Gastrocnemius medialis (tissue), 4 donors: ENCODE measurements at regions not wholly inside any gene's neighbourhood (a gene's known extent, or its start where the extent isn't known, plus 50 kb on each side); places are given as distances from the start of the nearest gene placed in this dataset.

Experiments used
- ATAC-seq, 2 donors: fragments of 150-250 bp; one replicate each; pipeline ENCODE4 v1.9.1; 2016
- DNase-seq, 2 donors: peaks; one replicate each; pipeline ENCODE4 v3.0.0-alpha.2; 2019
- H3K27ac ChIP-seq, 4 donors: fragments of 200-600 bp; sonication (generic); 1 replicate in 1 of 4; 2 replicates in 3 of 4; pipeline ENCODE4 v1.5.1; 2016 to 2018; ENCODE audit warnings: mild to moderate bottlenecking in 2 of 4, moderate library complexity in 1 of 4
- H3K27me3 ChIP-seq, 3 donors: fragments of 200-600 bp; sonication (generic) in 2 of 3; 1 replicate in 1 of 3; 2 replicates in 2 of 3; pipeline versions ENCODE4 v1.5.1 to v1.6.0; 2016 to 2019; ENCODE audit warnings: mild to moderate bottlenecking in 1 of 3, moderate library complexity in 1 of 3
- H3K36me3 ChIP-seq, 2 donors: fragments of 200-600 bp; sonication (generic) in 1 of 2; one replicate each; pipeline ENCODE4 v1.5.1; 2017 to 2018
- H3K4me1 ChIP-seq, 2 donors: fragments of 200-600 bp; sonication (generic) in 1 of 2; one replicate each; pipeline ENCODE4 v1.5.1; 2016 to 2017; ENCODE audit warnings: mild to moderate bottlenecking in 2 of 2
- H3K4me3 ChIP-seq, 4 donors: fragments of 200-600 bp; sonication (generic) in 3 of 4; 1 replicate in 1 of 4; 2 replicates in 3 of 4; pipeline ENCODE4 v1.5.1; 2016 to 2019; ENCODE audit warnings: mild to moderate bottlenecking in 2 of 4
- H3K9me3 ChIP-seq, 3 donors: fragments of 200-600 bp; sonication (generic) in 2 of 3; 1 replicate in 1 of 3; 2 replicates in 2 of 3; pipeline ENCODE4 v1.5.1; 2016 to 2019
- POLR2A ChIP-seq, 2 donors: fragments of 450-650 bp; IDR thresholded peaks; one replicate each; pipeline ENCODE4 v1.6.1; 2017; ENCODE audit warnings: antibody characterized with exemption in 2 of 2, mild to moderate bottlenecking in 2 of 2, moderate library complexity in 2 of 2
- in situ Hi-C, 4 donors: fragments of 200-750 bp; cut with MboI; loops; one replicate each; pipeline versions ENCODE4 v1.15.0 to v1.8.0; 2017; ENCODE audit warnings: low sequenced_read_pairs in 4 of 4
- intact Hi-C: fragments of 100-400 bp; cut with DNase I; formaldehyde crosslinking; loops from one replicate; pipeline ENCODE4 v1.15.1; 2023; ENCODE audit warnings: low total_unique reads
- TF ChIP-seq, protein P1 (sequence below), 5 experiments: fragments of 450-650 bp in 3 of 5; fragments of 200-600 bp in 2 of 5; sonication (generic) in 2 of 5; IDR thresholded peaks in 4 of 5; conservative IDR thresholded peaks in 1 of 5; 1 replicate in 4 of 5; 2 replicates in 1 of 5; pipeline ENCODE4 v1.5.1; 2016 to 2019; ENCODE audit warnings: antibody characterized with exemption in 5 of 5, mild to moderate bottlenecking in 3 of 5, moderate library complexity in 3 of 5

DNA sequence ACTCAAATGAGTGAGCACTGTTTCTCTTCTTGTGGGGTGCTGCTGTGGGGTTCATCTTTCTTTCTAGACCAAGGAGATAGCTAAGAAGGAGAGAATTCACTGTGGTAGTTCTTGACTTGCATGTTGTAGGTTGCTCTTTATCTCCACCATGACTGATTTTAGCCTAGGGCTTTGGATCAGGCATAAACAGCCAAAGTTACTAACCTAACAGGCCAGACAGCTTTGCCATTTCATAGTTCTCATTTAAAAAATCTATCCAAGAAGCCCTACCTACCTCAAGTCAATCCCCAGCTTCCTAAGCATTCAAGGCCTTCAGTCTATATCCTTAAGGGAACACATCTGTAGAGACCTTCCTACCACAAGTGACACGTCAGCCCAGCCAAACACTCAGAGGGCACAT is 107.9 kb upstream of the CARMIL1 start:
- H3K4me3 ChIP-seq, result no peak overlapping the region
- in situ Hi-C loops (no loop called here), intact Hi-C loops (no loop called here)
- no peaks in the 10 kb centered on the region for H3K4me1 ChIP-seq
- H3K27ac ChIP-seq, result no peak overlapping the region
- TF ChIP-seq, protein P1, sequence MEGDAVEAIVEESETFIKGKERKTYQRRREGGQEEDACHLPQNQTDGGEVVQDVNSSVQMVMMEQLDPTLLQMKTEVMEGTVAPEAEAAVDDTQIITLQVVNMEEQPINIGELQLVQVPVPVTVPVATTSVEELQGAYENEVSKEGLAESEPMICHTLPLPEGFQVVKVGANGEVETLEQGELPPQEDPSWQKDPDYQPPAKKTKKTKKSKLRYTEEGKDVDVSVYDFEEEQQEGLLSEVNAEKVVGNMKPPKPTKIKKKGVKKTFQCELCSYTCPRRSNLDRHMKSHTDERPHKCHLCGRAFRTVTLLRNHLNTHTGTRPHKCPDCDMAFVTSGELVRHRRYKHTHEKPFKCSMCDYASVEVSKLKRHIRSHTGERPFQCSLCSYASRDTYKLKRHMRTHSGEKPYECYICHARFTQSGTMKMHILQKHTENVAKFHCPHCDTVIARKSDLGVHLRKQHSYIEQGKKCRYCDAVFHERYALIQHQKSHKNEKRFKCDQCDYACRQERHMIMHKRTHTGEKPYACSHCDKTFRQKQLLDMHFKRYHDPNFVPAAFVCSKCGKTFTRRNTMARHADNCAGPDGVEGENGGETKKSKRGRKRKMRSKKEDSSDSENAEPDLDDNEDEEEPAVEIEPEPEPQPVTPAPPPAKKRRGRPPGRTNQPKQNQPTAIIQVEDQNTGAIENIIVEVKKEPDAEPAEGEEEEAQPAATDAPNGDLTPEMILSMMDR (IDR thresholded peaks at IDR 0.05 in 4 of 5, conservative IDR thresholded peaks at IDR 0.05 in 1 of 5), result no peak
- TF ChIP-seq POLR2A (IDR thresholded peaks at IDR 0.05), result no peak
- no peaks in the 10 kb centered on the region for H3K36me3 ChIP-seq
- no peaks in the 10 kb centered on the region for H3K27me3 ChIP-seq
- DNase-seq, result no peak
- ATAC-seq, result no peak
- H3K9me3 ChIP-seq, result no peaks in the 10 kb centered on the region

DNA sequence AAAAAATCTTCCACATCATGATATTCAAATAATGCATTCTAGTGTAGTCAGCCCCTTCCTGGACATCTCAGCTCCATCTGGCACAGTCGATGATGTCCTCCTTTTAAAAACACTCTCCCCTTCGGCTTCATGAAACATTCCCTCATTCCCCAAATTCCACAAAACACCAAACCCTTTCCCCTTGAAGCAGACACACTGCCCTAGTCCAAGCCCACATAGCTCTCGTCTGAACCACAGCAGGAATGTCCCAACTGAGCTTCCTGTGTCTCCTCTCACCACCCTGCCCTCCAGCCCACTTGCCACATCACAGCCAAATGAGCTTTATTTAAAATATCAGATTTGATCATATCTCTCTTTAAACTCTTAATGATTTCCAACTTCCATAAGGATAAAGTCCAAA is 106.4 kb upstream of the CARMIL1 start:
- no peak for TF ChIP-seq POLR2A (IDR thresholded peaks at IDR 0.05)
- TF ChIP-seq, protein P1 (IDR thresholded peaks at IDR 0.05 in 4 of 5, conservative IDR thresholded peaks at IDR 0.05 in 1 of 5), result no peak
- H3K36me3 ChIP-seq, result no peaks in the 10 kb centered on the region
- H3K4me1 ChIP-seq, result no peaks in the 10 kb centered on the region
- H3K27ac ChIP-seq, result no peak overlapping the region
- H3K27me3 ChIP-seq, result no peaks in the 10 kb centered on the region
- in situ Hi-C loops (no loop called here), intact Hi-C loops (no loop called here)
- no peak for ATAC-seq
- no peak for DNase-seq
- no peaks in the 10 kb centered on the region for H3K9me3 ChIP-seq
- H3K4me3 ChIP-seq, result no peak overlapping the region

DNA sequence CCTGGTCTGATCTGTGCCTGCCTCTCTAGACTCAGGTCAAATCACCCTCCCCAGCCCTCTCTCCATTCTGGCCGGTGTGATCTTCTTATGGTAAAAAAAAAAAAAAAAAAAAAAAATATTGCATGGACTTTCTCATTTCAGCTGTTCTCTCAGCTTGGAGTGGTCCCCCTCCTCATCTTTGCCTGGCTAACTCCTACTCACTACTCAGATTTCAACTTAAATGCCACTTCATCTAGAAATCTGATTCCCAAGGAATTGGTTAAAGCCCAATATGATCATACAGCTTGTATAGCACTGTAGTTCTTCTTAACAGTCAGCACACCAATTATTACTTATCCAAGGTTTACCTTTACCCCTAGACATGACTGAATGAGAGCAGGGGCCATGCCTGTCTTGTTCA is 105.9 kb upstream of the CARMIL1 start:
- no peaks in the 10 kb centered on the region for H3K36me3 ChIP-seq
- H3K4me3 ChIP-seq, result no peak overlapping the region
- ATAC-seq (no peak), DNase-seq (no peak)
- H3K4me1 ChIP-seq, result no peaks in the 10 kb centered on the region
- no peaks in the 10 kb centered on the region for H3K9me3 ChIP-seq
- H3K27me3 ChIP-seq, result no peaks in the 10 kb centered on the region
- in situ Hi-C loops (no loop called here), intact Hi-C loops (no loop called here)
- TF ChIP-seq, protein P1 (IDR thresholded peaks at IDR 0.05 in 4 of 5, conservative IDR thresholded peaks at IDR 0.05 in 1 of 5), result no peak
- TF ChIP-seq POLR2A (IDR thresholded peaks at IDR 0.05), result no peak
- no peak overlapping the region for H3K27ac ChIP-seq

DNA sequence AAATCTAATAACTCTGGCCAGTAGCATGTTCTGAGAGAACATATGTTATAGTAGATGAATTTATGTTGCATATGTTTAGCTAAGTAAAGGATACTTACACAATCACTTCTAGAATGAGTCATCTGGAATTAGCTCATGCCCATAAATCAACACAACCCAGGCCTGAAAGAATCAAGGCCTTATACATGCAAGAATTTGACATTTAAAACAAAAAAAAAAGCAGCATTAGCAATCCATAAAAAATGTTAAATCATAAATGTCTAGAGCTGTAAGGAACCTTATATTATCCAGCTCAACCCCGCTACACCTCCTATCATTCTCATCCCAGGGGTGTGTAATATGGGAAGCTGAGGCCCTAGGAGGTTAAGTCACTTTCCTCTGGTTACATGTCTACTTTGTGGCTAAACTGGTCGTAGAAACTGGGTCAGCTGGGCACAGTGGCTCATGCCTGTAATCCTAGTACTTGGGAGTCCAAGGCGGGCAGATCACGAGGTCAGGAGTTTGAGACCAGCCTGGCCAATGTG is 105.2 kb upstream of the CARMIL1 start:
- ATAC-seq, result no peak
- no peaks in the 10 kb centered on the region for H3K4me1 ChIP-seq

More for the DNA sequence above, 105.2 kb upstream of the CARMIL1 start:
- Histone ChIP-seq H3K27me3 (no peaks in the 10 kb centered on the region), H3K4me3 (no peak overlapping the region), H3K9me3 (no peaks in the 10 kb centered on the region), H3K36me3 (no peaks in the 10 kb centered on the region), H3K27ac (no peak overlapping the region)
- in situ Hi-C loops, result no loop called here
- no peak for DNase-seq
- no peak for TF ChIP-seq POLR2A (IDR thresholded peaks at IDR 0.05)
- TF ChIP-seq, protein P1 (IDR thresholded peaks at IDR 0.05 in 4 of 5, conservative IDR thresholded peaks at IDR 0.05 in 1 of 5), result no peak
- intact Hi-C loops, result no loop called here
